Ishikawa (cell line): ENCODE measurements at regions not wholly inside any gene's neighbourhood (a gene's known extent, or its start where the extent isn't known, plus 50 kb on each side); places are given as distances from the start of the nearest gene placed in this dataset.

Experiments
- CEBPB ChIP-seq: IDR thresholded peaks from 2 replicates; pipeline ENCODE4 v1.6.1; 2012
- CREB1 ChIP-seq: IDR thresholded peaks from 2 replicates; pipeline ENCODE4 v1.6.1; 2012; ENCODE audit warnings: low read depth
- EGR1 ChIP-seq: IDR thresholded peaks from 2 replicates; pipeline ENCODE4 v1.6.1; 2012
- EP300 ChIP-seq: IDR thresholded peaks from 2 replicates; pipeline ENCODE4 v1.6.1; 2012; ENCODE audit warnings: borderline replicate concordance
- FOXM1 ChIP-seq: IDR thresholded peaks from 2 replicates; pipeline ENCODE4 v1.6.1; 2012; ENCODE audit warnings: low read depth, borderline replicate concordance
- NFIC ChIP-seq: IDR thresholded peaks from 2 replicates; pipeline ENCODE4 v1.6.1; 2012
- RAD21 ChIP-seq: IDR thresholded peaks from 2 replicates; pipeline ENCODE4 v1.6.1; 2012; ENCODE audit warnings: low read depth
- TAF1 ChIP-seq: IDR thresholded peaks from 2 replicates; pipeline ENCODE4 v1.6.1; 2012; ENCODE audit warnings: low read depth, mild to moderate bottlenecking
- TCF12 ChIP-seq: IDR thresholded peaks from 2 replicates; pipeline ENCODE4 v1.6.1; 2012; ENCODE audit warnings: low read depth
- TEAD4 ChIP-seq: IDR thresholded peaks from 2 replicates; pipeline ENCODE4 v1.6.1; 2012
- YY1 ChIP-seq: IDR thresholded peaks from 2 replicates; pipeline ENCODE4 v1.6.1; 2012; ENCODE audit warnings: low read depth
- ZBTB7A ChIP-seq: IDR thresholded peaks from 2 replicates; pipeline ENCODE4 v1.6.1; 2012; ENCODE audit warnings: low read depth
- TF ChIP-seq, protein P1 (sequence below): IDR thresholded peaks from 2 replicates; pipeline ENCODE4 v1.6.1; 2012; ENCODE audit warnings: low read depth, mild to moderate bottlenecking
- TF ChIP-seq, protein P2 (sequence below): IDR thresholded peaks from 2 replicates; pipeline ENCODE4 v1.6.1; 2012
- TF ChIP-seq, protein P3 (sequence below): IDR thresholded peaks from 2 replicates; pipeline ENCODE4 v1.6.1; 2012

DNA sequence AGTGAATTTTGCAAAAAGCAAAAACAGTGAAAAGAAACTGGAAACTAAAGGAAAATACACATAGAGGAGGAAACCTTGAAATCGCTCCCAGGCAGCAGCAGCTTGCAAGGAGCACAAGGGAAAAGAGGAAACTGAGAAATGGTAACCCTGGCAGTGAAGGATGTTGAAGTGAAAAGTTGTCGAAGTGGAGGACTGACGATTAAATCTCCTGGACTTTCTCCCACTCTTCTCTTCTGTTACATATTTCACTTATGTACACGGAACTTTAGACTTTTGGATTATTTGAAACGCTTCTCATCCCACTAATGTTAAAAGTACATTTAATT lies 388.8 kb upstream of the USP15 start:
- no peak for TF ChIP-seq ZBTB7A
- no peak for TF ChIP-seq FOXM1
- TF ChIP-seq EGR1, result no peak
- TF ChIP-seq NFIC, result no peak
- no peak for TF ChIP-seq EP300
- TF ChIP-seq CEBPB, result no peak
- TF ChIP-seq, protein P1, sequence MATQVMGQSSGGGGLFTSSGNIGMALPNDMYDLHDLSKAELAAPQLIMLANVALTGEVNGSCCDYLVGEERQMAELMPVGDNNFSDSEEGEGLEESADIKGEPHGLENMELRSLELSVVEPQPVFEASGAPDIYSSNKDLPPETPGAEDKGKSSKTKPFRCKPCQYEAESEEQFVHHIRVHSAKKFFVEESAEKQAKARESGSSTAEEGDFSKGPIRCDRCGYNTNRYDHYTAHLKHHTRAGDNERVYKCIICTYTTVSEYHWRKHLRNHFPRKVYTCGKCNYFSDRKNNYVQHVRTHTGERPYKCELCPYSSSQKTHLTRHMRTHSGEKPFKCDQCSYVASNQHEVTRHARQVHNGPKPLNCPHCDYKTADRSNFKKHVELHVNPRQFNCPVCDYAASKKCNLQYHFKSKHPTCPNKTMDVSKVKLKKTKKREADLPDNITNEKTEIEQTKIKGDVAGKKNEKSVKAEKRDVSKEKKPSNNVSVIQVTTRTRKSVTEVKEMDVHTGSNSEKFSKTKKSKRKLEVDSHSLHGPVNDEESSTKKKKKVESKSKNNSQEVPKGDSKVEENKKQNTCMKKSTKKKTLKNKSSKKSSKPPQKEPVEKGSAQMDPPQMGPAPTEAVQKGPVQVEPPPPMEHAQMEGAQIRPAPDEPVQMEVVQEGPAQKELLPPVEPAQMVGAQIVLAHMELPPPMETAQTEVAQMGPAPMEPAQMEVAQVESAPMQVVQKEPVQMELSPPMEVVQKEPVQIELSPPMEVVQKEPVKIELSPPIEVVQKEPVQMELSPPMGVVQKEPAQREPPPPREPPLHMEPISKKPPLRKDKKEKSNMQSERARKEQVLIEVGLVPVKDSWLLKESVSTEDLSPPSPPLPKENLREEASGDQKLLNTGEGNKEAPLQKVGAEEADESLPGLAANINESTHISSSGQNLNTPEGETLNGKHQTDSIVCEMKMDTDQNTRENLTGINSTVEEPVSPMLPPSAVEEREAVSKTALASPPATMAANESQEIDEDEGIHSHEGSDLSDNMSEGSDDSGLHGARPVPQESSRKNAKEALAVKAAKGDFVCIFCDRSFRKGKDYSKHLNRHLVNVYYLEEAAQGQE, result no peak
- no peak for TF ChIP-seq YY1
- no peak for TF ChIP-seq TCF12
- TF ChIP-seq, protein P2, sequence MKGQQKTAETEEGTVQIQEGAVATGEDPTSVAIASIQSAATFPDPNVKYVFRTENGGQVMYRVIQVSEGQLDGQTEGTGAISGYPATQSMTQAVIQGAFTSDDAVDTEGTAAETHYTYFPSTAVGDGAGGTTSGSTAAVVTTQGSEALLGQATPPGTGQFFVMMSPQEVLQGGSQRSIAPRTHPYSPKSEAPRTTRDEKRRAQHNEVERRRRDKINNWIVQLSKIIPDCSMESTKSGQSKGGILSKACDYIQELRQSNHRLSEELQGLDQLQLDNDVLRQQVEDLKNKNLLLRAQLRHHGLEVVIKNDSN, result no peak
- TF ChIP-seq TEAD4, result no peak
- TF ChIP-seq CREB1, result no peak
- TF ChIP-seq, protein P3, sequence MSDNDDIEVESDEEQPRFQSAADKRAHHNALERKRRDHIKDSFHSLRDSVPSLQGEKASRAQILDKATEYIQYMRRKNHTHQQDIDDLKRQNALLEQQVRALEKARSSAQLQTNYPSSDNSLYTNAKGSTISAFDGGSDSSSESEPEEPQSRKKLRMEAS, result no peak
- no peak for TF ChIP-seq TAF1
- TF ChIP-seq RAD21, result no peak

DNA sequence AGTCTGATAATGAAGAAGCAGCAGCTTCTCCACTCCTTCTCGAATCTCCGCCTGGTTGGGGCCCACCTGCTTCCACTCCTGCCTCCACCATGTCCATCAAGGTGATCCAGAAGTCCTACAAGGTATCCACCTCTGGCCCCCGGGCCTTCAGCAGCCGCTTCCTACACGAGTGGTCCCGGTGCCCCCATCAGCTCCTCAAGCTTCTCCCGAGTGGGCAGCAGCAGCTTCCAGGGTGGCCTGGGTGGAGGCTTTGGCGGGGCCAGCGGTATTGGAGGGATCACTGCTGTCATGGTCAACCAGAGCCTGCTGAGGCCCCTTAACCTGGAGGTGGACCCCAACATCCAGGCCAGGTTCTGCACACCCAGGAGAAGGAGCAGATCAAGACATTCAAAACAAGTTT lies 381.0 kb upstream of the USP15 start:
- TF ChIP-seq, protein P3, result no peak
- TF ChIP-seq TCF12 (no peak), YY1 (no peak), EP300 (no peak), ZBTB7A (no peak), FOXM1 (no peak), TEAD4 (no peak), RAD21 (no peak), CREB1 (no peak), EGR1 (no peak), NFIC (no peak), CEBPB (no peak), TAF1 (no peak)
- TF ChIP-seq, protein P1, result no peak
- TF ChIP-seq, protein P2, result no peak

DNA sequence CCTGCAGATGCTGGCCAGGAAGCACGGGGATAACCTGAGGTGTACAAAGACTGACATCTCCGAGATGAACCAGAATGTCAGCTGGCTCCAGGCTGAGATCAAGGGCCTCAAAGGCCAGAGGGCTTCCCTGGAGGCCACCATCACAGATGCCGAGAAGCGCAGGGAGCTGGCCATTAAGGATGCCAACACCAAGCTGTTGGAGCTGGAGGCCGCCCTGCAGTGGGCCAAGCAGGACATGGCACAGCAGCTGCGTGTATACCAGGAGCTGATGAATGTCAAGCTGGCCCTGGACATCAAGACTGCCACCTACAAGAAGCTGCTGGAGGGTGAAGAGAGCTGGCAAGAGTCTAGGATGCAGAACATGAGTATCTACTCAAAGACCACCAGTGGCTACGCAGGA lies 380.0 kb upstream of the USP15 start:
- TF ChIP-seq TAF1 (no peak), NFIC (no peak), CEBPB (no peak), ZBTB7A (no peak), FOXM1 (no peak), YY1 (no peak), TEAD4 (no peak), RAD21 (no peak), EP300 (no peak), CREB1 (no peak), EGR1 (no peak), TCF12 (no peak)
- TF ChIP-seq, protein P2, result no peak
- TF ChIP-seq, protein P3, result no peak
- TF ChIP-seq, protein P1, result no peak

DNA sequence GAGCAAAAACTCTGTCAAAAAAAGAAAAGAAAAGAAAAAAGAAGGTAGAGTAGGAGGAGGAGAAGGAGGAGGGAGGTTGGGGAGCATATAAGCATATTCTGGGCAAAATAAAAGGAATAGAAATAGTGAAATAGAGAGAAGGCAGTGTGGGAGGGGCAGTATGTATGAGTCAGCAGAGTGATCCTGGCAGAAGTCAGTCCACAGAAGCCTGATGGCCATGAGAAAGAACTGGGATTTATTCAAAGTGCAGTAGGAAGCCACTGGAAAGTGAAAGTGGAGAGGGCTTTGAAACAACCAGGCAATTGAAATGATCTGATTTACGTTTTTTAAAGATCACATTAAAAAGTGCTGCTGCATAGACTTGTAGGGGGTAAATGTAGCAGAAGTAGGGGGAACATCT lies 368.6 kb upstream of the USP15 start:
- TF ChIP-seq TCF12 (no peak), TAF1 (no peak), CREB1 (no peak), TEAD4 (no peak)
